SK-N-SH (cell line): ENCODE measurements at regions not wholly inside any gene's neighbourhood (a gene's known extent, or its start where the extent isn't known, plus 50 kb on each side); places are given as distances from the start of the nearest gene placed in this dataset.

Experiments used
- CTCF ChIA-PET: fragments of 300-600, 350-600 bp; formaldehyde crosslinking; extraction: SDS; loops from one replicate; lab custom pipeline; 2021; lab: Yijun Ruan, JAX
- POLR2A ChIA-PET: fragments of 350-600 bp; sonication (Branson Sonifier 250); formaldehyde crosslinking; extraction: SDS; loops from one replicate; lab custom pipeline; 2020; ENCODE audit warnings: antibody characterized with exemption, inconsistent platforms; lab: Yijun Ruan, JAX
- DNase-seq: peaks from one replicate; pipeline ENCODE4 v3.0.0; 2012
- H2AFZ ChIP-seq: fragments of 200-600 bp; sonication (generic); 2 replicates; pipeline ENCODE4 v1.8.1; 2016; ENCODE audit warnings: antibody characterized with exemption, mild to moderate bottlenecking, low read depth
- H3F3A ChIP-seq: fragments of 200-600 bp; sonication (generic); replicated peaks from 2 replicates; pipeline ENCODE3; 2016; ENCODE audit warnings: antibody characterized with exemption, mild to moderate bottlenecking; ENCODE audit not compliant: insufficient read depth
- H3K27ac ChIP-seq, 2 experiments: fragments of 200-500 bp in 1 of 2; fragments of 200-600 bp in 1 of 2; sonication (Bioruptor generic) in 1 of 2; sonication (generic), shearing (Covaris generic) in 1 of 2; 2 replicates each; pipeline versions ENCODE4 v1.5.1 to v1.6.1; 2014 to 2016; ENCODE audit warnings: low read depth in 2 of 2, inconsistent platforms in 1 of 2, low read length in 1 of 2, mild to moderate bottlenecking in 1 of 2, mixed read lengths in 1 of 2
- H3K27me3 ChIP-seq: fragments of 200-600 bp; sonication (generic), shearing (Covaris generic); 2 replicates; pipeline ENCODE4 v1.6.1; 2016; ENCODE audit warnings: mixed run types; ENCODE audit not compliant: insufficient read depth
- H3K36me3 ChIP-seq, 2 experiments: fragments of 200-500 bp in 1 of 2; fragments of 200-600 bp in 1 of 2; sonication (Bioruptor generic) in 1 of 2; sonication (generic) in 1 of 2; replicated peaks in 1 of 2; 2 replicates each; pipeline versions ENCODE3 to v1.5.1; 2014 to 2016; ENCODE audit warnings: low read length in 1 of 2, mild to moderate bottlenecking in 1 of 2; ENCODE audit not compliant: insufficient read depth in 2 of 2, control insufficient read depth in 1 of 2
- H3K4me1 ChIP-seq, 2 experiments: fragments of 200-500 bp in 1 of 2; fragments of 200-600 bp in 1 of 2; sonication (Bioruptor generic) in 1 of 2; sonication (generic), shearing (Covaris generic) in 1 of 2; 2 replicates each; pipeline versions ENCODE4 v1.5.1 to v1.6.1; 2014 to 2016; ENCODE audit warnings: low read depth in 1 of 2, low read length in 1 of 2, mixed run types in 1 of 2; ENCODE audit not compliant: insufficient read depth in 2 of 2, control insufficient read depth in 1 of 2
- H3K4me2 ChIP-seq: fragments of 200-600 bp; sonication (generic), shearing (Covaris generic); 2 replicates; pipeline ENCODE4 v1.6.1; 2017; ENCODE audit warnings: mixed run types
- H3K4me3 ChIP-seq, 2 experiments: fragments of 200-500 bp in 1 of 2; fragments of 200-600 bp in 1 of 2; sonication (Bioruptor generic) in 1 of 2; sonication (generic), shearing (Covaris generic) in 1 of 2; 2 replicates each; pipeline versions ENCODE4 v1.5.1 to v1.8.1; 2014 to 2016; ENCODE audit warnings: low read depth in 2 of 2, inconsistent platforms in 1 of 2, low read length in 1 of 2, mild to moderate bottlenecking in 1 of 2, mixed read lengths in 1 of 2, moderate library complexity in 1 of 2
- H3K79me2 ChIP-seq: fragments of 200-600 bp; sonication (generic); 2 replicates; pipeline ENCODE4 v1.8.1; 2017; ENCODE audit warnings: mild to moderate bottlenecking; ENCODE audit not compliant: insufficient read depth
- H3K9ac ChIP-seq: fragments of 200-600 bp; sonication (generic); 2 replicates; pipeline ENCODE4 v1.6.1; 2017; ENCODE audit warnings: mixed run types
- H3K9me2 ChIP-seq: fragments of 200-600 bp; sonication (generic); 2 replicates; pipeline ENCODE4 v1.6.1; 2017; ENCODE audit warnings: mixed run types
- H3K9me3 ChIP-seq: fragments of 200-600 bp; sonication (generic); 2 replicates; pipeline ENCODE4 v1.6.1; 2017; ENCODE audit warnings: mixed run types, mild to moderate bottlenecking, moderate library complexity
- H4K20me1 ChIP-seq: fragments of 200-600 bp; sonication (generic); 2 replicates; pipeline ENCODE4 v1.6.1; 2017; ENCODE audit warnings: mild to moderate bottlenecking, mixed run types; ENCODE audit not compliant: insufficient read depth
- CHD2 ChIP-seq: fragments of 150-350 bp; IDR thresholded peaks from 2 replicates; pipeline ENCODE4 v1.6.1; 2018; ENCODE audit warnings: low read length; ENCODE audit not compliant: partially characterized antibody
- ELF1 ChIP-seq: IDR thresholded peaks from 2 replicates; pipeline ENCODE4 v1.4.0; 2012
- FOSL2 ChIP-seq: IDR thresholded peaks from 2 replicates; pipeline ENCODE4 v1.4.0; 2012; ENCODE audit warnings: low read depth, mild to moderate bottlenecking, moderate library complexity, borderline replicate concordance
- FOXJ3 ChIP-seq: sonication (generic); formaldehyde crosslinking; IDR thresholded peaks from 2 replicates; pipeline ENCODE4 v1.5.1; 2020; ENCODE audit warnings: mild to moderate bottlenecking, missing genetic modification reagents
- FOXM1 ChIP-seq: IDR thresholded peaks from 2 replicates; pipeline ENCODE4 v1.4.0; 2012; ENCODE audit warnings: low read depth, mild to moderate bottlenecking
- GATA2 ChIP-seq: sonication (generic); formaldehyde crosslinking; IDR thresholded peaks from 2 replicates; pipeline ENCODE4 v1.5.0; 2020; ENCODE audit warnings: mild to moderate bottlenecking, missing genetic modification reagents
- JUND ChIP-seq: IDR thresholded peaks from 2 replicates; pipeline ENCODE4 v1.4.0; 2012
- MXI1 ChIP-seq: IDR thresholded peaks from 2 replicates; pipeline ENCODE4 v1.6.1; 2012; ENCODE audit warnings: mild to moderate bottlenecking, low read depth, low read length, improper control_type of control experiment
- NFIC ChIP-seq: IDR thresholded peaks from 2 replicates; pipeline ENCODE4 v1.4.0; 2012; ENCODE audit warnings: borderline replicate concordance
- NRF1 ChIP-seq: IDR thresholded peaks from 2 replicates; pipeline ENCODE4 v1.6.1; 2012; ENCODE audit warnings: low read depth, mild to moderate bottlenecking, low read length
- TEAD4 ChIP-seq: IDR thresholded peaks from 2 replicates; pipeline ENCODE4 v1.4.0; 2012; ENCODE audit warnings: mild to moderate bottlenecking, borderline replicate concordance; ENCODE audit not compliant: insufficient read depth
- USF2 ChIP-seq: fragments of 150-350 bp; IDR thresholded peaks from 2 replicates; pipeline ENCODE4 v1.6.1; 2017; ENCODE audit warnings: antibody characterized with exemption, low read length, low read depth, borderline replicate concordance
- ZBTB33 ChIP-seq: IDR thresholded peaks from 2 replicates; pipeline ENCODE4 v1.4.0; 2012; ENCODE audit warnings: low read depth, borderline replicate concordance
- WGBS: methylation state at CpG from one replicate; pipeline ENCODE4 v1.1.6; 2017; ENCODE audit warnings: low lambda C conversion rate; 5-methylcytosine and 5-hydroxymethylcytosine counted together
- TF ChIP-seq, protein P1 (sequence below): IDR thresholded peaks from 2 replicates; pipeline ENCODE4 v1.6.1; 2012; ENCODE audit warnings: mild to moderate bottlenecking, low read depth, low read length, moderate library complexity
- TF ChIP-seq, protein P2 (sequence below): IDR thresholded peaks from 2 replicates; pipeline ENCODE4; 2012
- TF ChIP-seq, protein P3 (sequence below): IDR thresholded peaks from 2 replicates; pipeline ENCODE4 v1.4.0; 2012; ENCODE audit warnings: low read depth

DNA sequence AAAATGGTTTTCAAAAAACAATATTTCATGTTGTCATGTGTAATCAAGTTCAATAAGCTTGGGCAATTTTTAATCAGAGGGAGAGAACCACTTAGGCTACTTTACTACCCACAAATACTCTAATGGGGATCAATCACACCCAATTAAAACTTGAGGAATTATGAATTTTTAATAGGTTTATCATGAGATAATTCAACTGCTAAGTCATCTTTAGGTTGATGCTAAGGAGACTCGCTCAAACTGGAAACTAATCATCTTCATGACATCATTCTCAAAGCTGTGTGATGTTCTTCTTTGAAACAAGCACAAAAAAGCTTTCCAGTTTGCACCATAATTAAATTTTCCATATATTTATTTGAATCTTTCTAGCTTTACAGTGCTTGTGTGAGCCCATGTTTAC is 867.5 kb downstream of the MAT2B start:
- CTCF ChIA-PET, result no interaction called here
- Histone ChIP-seq H3K27me3 (no peaks in the 10 kb centered on the region), H3K4me1 (no peaks in the 10 kb centered on the region), H3K79me2 (no peaks in the 10 kb centered on the region), H3K9me3 (no peaks in the 10 kb centered on the region), H2AFZ (no peak overlapping the region), H3K4me2 (no peak overlapping the region), H3K36me3 (no peaks in the 10 kb centered on the region), H4K20me1 (no peaks in the 10 kb centered on the region), H3K9ac (no peak overlapping the region), H3F3A (no peaks in the 10 kb centered on the region), H3K4me3 (no peak overlapping the region), H3K27ac (no peak overlapping the region), H3K9me2 (no peaks in the 10 kb centered on the region; the same call in 1 of the 2 replicates)
- 79% methylated on average over 1 of the region's 1 CpG for WGBS
- POLR2A ChIA-PET, result no interaction called here
- TF ChIP-seq NRF1 (no peak), ZBTB33 (no peak), ELF1 (no peak), NFIC (no peak), USF2 (no peak), TEAD4 (no peak), CHD2 (no peak), JUND (no peak), GATA2 (no peak), FOSL2 (no peak), FOXJ3 (no peak), MXI1 (no peak), FOXM1 (no peak)
- TF ChIP-seq, protein P1, sequence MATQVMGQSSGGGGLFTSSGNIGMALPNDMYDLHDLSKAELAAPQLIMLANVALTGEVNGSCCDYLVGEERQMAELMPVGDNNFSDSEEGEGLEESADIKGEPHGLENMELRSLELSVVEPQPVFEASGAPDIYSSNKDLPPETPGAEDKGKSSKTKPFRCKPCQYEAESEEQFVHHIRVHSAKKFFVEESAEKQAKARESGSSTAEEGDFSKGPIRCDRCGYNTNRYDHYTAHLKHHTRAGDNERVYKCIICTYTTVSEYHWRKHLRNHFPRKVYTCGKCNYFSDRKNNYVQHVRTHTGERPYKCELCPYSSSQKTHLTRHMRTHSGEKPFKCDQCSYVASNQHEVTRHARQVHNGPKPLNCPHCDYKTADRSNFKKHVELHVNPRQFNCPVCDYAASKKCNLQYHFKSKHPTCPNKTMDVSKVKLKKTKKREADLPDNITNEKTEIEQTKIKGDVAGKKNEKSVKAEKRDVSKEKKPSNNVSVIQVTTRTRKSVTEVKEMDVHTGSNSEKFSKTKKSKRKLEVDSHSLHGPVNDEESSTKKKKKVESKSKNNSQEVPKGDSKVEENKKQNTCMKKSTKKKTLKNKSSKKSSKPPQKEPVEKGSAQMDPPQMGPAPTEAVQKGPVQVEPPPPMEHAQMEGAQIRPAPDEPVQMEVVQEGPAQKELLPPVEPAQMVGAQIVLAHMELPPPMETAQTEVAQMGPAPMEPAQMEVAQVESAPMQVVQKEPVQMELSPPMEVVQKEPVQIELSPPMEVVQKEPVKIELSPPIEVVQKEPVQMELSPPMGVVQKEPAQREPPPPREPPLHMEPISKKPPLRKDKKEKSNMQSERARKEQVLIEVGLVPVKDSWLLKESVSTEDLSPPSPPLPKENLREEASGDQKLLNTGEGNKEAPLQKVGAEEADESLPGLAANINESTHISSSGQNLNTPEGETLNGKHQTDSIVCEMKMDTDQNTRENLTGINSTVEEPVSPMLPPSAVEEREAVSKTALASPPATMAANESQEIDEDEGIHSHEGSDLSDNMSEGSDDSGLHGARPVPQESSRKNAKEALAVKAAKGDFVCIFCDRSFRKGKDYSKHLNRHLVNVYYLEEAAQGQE, result no peak
- TF ChIP-seq, protein P2, sequence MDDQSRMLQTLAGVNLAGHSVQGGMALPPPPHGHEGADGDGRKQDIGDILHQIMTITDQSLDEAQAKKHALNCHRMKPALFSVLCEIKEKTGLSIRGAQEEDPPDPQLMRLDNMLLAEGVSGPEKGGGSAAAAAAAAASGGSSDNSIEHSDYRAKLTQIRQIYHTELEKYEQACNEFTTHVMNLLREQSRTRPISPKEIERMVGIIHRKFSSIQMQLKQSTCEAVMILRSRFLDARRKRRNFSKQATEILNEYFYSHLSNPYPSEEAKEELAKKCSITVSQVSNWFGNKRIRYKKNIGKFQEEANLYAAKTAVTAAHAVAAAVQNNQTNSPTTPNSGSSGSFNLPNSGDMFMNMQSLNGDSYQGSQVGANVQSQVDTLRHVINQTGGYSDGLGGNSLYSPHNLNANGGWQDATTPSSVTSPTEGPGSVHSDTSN, result no peak
- TF ChIP-seq, protein P3, sequence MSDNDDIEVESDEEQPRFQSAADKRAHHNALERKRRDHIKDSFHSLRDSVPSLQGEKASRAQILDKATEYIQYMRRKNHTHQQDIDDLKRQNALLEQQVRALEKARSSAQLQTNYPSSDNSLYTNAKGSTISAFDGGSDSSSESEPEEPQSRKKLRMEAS, result no peak
- no peak for DNase-seq
